ENCODE measurements at regions not wholly inside any gene's neighbourhood (a gene's known extent, or its start where the extent isn't known, plus 50 kb on each side); places are given as distances from the start of the nearest gene placed in this dataset.

DNA sequence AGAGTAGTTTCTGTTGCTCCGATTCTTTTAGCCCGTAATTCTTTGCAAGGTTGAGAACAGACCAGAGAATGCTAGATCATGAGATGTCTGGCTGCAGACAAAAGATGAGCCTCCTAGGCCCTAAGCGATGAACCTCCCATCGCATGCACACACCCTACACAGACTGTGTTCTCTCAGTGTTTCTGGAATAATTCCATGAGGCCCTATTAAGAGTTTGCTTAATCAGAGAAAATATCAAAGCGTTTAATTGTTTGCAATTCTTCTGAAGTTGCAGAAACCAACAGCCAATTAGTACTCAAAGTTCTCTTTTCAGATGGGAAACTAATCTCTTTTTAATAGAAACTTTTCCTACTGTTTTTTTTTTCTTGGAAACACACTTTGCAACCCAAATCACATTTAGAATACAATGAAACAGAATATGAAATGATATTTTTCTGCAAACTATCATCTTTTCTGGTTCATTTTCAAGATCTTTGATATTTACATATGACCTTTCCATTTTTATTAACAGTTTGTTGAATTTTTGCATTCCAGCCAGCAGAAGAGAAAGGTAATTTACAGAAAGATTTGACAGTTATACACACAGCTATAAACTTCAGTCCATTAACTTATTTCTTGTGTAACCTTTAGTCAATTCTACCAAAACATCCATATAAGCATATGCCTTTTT lies 1525.6 kb downstream of the ARAP2 start:
- DNase-seq, result no peak

DNA sequence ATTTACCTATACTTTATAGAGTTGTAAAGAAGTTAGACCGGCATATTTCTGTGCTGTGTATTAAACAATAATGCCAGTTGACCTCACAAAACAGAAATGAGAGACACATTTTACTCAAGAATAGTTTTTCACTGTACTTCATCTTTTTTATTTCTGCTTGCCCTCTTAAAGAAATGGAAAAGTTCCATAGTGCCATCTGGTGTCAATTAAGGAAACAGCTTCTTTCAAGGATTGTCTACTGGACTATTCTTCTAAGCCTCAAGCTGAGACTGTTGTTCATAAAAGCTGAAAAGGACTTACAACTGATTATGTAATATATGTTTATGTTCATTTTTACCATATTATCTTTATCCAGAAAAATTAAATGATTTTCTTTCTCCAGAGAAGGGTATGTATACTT lies 1523.7 kb downstream of the ARAP2 start:
- DNase-seq, result peak; percentile 29 to 73

DNA sequence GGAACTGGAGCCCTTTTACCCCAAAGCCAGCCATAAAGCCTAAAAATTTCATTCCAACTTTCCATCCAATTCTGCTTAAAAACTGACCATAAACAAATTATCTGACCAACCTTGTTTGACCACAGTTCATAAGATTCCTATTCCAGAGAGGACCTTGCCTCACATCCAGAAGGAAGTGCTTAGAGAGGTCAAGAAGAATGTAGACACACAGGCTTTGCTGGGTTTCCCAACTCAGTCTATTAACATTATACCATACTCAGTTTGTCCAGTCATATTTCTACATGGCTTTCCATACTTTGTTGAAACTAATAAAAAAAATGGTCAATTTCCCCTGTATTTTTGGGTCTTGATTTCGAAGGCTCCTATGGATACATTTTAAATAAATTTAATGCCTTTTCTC lies 1522.5 kb downstream of the ARAP2 start:
- DNase-seq, result no peak

DNA sequence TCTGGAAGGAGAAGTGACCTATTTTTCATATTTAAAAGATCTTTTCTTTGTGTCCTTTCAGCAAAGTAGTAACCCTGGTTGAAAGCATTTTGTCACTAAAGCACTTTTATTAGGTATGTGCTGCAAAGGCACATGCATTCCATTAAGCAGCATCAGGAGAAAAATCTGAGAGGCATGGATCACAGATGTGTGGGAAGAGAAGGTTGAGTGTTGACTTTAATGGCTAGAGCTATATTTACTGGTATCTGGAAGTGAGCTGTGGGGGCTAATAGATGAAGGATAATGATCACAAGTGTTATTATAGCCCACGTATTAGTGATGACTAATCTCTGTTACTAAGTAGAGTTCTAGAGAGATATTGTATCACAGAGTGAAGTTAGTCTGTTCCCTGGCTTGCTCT lies 1520.7 kb downstream of the ARAP2 start:
- DNase-seq, result no peak

DNA sequence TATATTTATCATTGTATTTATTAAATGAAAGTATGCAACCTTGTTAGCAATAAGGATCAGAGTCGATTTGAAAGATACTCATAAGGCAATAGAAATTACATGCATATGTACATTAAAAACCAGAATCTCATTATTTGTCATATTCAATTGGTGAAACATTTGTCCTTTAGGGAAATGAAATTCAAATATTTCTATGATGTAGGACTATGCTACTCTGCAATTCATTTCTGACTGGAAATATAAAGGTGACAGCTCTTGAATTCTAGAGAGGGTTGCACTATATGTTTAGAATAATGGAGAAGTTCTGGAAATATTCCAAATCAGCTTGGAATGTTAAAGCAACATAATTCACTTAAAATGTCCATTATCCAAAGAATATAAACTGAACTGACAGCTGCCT lies 1519.8 kb downstream of the ARAP2 start:
- DNase-seq, result no peak

DNA sequence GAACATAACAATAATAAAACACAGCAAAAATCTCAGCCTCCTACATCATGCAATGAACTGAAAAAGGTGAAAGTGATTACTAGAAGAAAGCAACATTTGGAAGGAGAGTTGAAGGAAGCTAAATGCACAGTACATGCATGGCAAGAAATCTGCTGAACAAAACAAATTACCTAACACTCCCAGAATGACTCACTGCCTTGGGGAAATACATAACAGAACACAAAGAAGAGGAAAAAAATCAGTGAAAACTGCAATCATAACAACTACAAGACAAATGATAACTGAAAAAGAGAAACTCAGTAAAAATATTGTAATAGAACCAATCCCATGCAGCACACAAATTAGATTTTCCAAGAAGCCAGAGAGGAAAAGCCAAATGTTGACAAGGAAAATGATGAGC lies 1513.2 kb downstream of the ARAP2 start:
- DNase-seq, result no peak

DNA sequence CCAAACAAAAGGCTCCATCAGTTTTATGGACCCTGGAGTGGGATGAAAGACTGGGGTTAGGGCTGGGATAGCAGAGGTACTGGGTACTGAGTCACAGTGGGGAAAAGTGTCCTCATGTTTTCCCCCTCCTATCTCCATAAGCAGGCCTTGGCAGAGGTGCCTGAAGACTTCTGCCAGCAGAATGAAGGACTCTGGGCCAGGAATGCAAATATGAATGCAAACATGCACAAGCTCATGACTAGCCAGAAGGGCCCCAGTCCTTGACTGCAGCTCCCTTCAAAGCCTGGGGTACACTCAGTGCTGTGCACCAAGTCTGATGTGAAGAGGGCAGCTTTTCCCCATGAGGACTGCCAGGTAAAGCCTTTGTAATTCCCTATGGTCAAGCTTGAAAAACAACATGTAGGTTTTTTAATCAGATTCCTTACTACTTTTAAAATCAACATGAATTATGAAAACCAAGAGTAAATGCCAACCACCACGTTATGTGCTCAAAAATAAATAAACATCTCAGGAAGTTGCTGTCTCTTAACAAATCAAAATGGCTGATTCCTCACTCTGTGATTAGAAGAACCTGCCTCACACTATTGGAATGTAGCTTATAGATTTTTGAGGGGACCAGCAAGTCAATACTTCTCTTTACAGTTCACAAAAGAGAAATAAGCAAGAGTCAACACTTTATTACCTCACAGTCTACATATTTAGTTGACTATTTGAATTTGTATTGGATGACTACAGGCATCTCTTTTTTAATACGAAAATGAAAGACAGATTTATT lies 1512.0 kb downstream of the ARAP2 start:
- peak; percentile 18 to 84 for DNase-seq

DNA sequence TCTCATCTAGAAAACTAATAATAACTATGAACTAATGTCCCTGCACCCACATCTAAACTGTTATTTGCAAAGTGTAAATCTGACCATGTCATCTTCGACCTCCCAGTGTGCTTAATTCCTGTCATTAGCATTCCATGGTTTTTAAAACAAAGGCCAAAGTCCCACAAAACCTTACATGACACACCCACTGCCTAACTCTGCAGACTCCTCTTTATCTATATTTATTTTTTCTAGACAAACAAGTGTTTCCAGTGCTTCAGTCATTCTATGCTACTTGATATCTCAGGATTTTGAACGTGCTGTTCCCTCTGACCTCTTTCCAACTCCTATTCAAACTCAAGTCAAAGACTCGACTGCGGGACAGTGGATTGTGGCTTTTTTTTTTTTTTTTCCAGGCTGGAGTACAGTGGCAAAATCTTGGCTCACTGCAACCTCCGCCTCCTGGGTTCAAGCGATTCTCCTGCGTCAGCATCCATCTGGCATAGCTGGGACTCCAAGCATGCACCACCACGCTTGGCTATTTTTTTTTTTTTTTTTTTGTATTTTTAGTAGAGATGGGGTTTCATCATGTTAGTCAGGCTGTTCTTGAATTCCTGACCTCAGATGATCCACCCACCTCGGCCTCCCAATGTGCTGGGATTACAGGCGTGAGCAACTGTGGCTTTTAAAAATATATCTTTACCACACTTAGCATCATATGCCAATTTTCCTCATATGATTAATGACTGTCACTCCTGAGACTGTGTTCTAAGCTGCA lies 1511.0 kb downstream of the ARAP2 start:
- DNase-seq, result peak; percentile 67 to 84

DNA sequence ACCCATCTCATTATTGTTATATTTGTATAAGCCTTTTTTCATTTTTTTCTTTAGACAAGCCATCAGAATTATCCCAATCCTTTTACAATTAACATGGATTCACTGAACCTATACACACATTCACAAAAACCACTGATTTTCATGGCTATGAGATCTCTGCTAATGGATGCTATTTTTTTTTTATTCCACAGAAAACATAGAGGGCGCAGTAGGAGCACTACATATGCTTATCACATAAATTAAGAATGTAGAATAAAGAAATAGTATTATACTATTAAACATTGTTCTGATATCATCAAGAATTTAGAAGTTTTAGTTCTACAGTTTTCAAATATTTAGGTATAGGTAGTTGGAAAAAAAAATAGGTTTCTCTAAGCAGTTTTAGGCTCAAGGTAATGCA lies 1477.4 kb downstream of the ARAP2 start:
- DNase-seq, result peak in 1 of 2 experiments; percentile 4

DNA sequence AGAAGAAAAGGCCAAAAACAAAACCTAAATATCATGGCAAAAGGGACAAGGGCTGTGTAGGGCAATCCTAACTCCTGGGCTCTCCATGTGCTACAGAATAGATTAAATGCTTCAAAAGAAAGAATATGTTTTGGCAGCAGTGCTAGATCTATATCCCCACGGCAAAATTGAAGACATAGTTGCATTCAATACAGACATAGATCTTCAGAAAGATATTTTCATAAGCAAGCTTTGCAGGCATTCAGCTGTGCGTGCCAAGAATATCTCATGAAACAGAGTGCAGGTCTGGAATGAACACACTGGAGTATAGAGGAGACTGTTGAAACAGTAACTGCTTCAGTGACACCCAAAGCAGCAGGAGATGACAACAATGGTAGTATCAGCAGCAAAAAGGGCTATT lies 1476.9 kb downstream of the ARAP2 start:
- peak in 1 of 2 experiments; percentile 45 for DNase-seq

DNA sequence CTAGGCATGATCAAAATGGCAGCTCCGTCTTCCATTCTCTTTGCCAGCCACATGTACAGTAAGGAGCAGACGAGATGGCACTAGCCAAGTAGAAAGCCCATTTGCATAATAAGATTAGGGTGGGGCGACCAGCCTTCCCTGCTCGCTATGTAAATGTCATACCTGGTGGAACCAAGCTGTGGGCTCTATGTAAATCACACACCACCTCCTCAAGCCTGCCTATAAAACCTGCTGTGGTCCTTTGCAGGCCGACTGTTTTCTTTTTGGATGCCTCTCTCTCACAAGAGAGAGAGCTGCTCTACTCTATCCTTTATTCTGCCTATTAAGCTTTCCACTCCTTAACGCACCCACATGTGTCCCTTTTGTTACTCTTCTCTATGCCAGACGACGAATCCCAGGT lies 1472.7 kb downstream of the ARAP2 start:
- DNase-seq, result no peak

DNA sequence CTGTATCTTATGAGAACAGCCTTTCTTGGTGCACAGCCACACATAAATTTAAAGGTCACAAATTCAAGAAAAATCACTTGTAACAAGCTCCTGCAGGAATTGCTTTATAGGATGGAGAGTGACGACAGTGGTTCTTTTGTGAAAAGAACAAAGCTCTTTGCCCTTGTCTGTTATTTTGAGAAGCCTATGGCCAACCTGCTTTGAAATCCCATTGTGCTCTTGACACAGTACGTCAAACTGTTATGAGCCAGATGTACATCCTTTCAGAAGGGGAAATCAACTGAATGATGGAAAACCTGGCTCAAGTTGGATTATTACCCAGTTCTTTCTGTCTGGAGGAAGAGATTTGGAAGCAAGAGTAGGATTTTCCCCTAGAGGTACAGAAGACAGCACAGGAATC lies 1454.2 kb downstream of the ARAP2 start:
- DNase-seq, result peak in 1 of 2 experiments; percentile 39

DNA sequence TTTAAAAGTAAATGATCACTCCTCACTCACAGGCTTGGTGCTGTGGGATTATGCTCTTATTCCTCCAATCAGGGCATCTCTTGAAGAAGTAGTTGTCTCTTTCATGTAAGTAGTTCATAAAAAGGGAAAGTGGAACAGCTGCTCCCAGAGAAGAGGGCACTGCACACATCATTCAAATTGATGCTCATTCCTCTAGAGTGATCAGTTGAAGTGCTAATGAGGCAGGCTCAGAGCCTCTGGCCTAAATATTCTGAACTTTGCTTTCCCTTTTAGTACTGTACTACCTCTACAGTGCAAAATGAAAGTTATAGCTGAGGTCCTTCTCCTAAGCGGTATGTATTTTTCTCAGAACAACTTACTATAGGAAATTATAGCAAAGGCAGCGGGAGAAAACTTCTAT lies 1453.1 kb downstream of the ARAP2 start:
- DNase-seq, result no peak

DNA sequence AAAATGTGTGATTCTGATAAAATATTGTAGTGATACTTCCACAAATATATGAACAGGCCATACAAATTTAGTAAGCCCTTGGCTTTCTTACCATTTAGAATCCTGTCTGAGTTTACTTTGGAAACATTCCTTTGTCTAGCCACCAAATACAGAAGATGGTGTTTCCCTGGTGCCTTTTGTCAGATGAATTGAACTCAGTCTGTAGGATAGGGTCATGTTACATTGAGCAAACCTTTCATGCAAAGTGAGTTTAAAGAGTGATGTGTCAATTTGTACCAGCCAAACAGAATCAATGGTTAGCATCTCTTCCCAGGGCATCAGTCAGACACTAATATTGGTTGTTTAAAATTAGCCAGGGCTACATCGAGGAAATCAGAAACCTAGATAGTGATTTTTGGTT lies 1443.4 kb downstream of the ARAP2 start:
- DNase-seq, result no peak

DNA sequence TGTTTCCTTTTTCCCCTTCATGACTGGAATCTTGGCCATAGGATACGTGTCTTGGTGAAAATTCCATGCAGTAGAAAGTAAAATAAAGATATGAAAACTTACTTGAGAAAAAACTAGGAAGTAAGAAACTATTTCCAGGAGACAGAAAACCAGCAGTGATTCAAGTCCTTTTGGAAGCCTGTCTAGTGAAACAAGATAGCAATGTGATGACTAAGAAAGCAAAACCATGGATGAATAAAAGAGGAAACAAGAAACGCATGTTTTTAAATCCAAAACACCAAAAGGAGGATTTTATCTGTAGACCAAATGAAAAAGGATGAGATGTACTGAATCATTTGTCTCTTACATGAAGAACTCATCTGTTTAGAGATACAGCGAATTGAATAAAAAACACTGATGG lies 1430.0 kb downstream of the ARAP2 start:
- no peak for DNase-seq

DNA sequence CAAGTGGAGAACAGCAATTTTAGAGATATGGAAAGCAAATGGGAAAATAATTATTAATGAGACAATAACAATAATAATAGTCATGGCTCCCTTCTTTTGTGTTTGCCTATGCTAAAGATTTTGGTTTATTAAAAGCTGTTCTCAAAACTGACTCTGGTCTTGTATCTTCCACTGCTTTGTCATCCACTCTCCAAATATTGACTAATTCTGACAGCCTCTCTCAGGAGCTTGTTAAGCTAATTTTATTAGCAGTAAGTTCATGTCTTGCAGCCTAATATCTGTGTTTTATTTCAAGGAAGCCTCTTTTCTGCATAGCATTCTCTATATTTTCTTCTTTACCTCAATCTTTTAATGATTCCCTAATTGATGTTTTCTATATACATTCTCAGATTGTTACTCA lies 1419.8 kb downstream of the ARAP2 start:
- no peak for DNase-seq

DNA sequence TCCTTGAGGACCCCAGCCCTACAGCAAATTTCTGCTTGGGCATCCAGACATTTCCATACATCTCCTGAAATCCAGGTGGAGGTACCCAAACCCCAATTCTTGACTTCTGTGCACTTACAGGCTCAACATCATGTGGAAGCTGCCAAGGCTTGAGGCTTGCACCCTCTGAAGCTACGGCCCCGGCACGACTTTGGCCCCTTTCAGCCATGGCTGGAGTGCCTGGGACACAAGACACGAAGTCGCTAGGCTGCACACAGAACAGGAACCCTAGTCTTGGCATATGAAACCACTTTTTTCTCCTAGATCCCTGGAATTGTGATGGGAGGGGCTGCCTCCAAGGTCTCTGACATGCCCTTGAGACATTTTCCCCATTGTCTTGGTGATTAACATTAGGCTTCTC lies 1417.7 kb downstream of the ARAP2 start:
- no peak for DNase-seq

DNA sequence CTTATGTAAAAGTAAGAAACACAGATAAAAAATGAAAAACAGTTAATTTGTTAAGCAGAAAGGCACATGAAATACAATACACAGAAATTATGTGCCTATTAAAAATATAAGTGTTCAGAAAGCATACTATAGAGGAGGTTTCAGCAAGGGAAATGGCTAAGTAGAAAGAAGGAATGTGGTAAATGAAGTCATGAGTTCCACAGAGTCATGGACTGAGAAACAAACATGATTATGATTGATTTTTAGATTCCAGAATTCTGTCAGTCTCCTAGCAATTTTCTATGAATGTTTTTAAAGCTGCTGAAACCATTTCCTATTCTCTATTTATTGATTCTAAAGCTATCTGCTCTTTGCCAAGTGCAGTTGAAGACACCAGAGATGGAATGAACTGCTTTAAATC lies 1398.4 kb downstream of the ARAP2 start:
- no peak for DNase-seq

DNA sequence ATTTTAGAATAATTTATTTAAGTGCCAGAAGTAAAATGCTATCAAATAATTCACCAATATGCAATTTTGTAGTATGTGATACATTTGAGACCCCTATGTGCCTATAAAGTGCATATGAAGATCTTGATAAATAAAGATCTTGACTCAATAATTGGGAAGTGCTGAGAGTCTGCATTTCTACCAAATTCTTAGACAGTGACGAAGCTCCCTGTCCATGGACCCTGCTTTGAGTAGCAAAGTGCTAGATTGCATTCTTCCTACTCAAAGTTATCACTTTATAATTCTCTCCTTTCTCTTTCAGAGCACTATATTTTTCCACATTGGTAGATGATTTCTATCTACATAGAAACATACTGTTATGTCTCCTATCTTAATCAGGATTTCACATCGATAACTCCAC lies 1393.9 kb downstream of the ARAP2 start:
- no peak for DNase-seq

DNA sequence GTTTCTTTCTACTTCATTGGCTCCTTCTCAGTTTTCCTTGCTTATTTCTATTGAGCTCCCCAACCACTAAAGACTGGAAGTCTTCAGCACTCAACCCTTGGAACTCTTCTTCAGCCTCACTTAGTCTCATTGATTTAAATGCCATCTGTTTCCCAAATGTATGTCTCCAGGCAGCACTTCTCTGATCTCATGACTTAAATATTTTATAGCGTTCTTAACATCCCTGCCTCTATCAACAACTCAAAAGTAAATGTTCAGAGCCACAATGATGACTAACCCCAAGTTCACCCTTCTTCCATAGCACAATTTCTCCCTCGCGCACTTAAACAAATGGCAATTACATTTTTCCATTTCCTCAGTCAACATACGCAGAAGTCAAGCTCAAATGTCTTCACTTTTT lies 1393.3 kb downstream of the ARAP2 start:
- DNase-seq, result no peak

DNA sequence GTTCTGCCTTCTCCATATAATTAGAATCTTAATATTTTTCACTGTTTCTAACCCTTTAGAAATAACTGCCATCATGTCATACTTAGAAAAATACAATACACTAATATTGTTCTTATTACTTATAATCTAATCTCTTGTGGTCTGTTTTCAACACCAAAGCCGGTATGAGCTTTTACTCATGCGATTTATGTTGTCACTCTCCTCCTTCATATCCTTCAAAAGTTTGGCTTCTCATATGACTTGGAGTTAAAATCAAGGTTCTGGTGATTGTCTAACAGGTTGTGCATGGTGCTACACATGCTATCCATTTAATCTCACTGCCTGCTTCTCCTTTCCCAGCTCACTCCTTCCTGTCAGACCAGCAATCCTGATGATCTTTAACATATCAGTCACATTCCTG lies 1392.9 kb downstream of the ARAP2 start:
- peak in 1 of 2 experiments; percentile 0 for DNase-seq

DNA sequence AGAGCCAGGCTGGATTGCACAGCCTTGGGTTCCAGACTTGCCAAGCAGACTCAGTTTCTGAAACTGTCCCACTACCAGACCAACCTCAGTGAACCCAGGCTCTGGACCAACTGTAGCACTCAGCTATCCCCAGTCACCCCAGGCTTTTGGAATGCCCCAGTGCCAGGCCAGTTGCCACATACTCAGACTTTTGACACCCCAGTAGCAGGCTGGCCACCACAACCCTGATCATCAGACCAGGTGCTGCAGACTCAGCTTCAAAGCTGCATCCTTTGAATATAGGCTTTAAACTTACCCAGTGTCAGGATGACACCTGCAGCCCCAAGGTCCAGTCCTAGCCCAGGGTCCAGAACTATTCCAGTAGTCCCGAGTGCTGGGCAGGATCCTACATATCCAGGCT lies 1389.9 kb downstream of the ARAP2 start:
- DNase-seq, result no peak

DNA sequence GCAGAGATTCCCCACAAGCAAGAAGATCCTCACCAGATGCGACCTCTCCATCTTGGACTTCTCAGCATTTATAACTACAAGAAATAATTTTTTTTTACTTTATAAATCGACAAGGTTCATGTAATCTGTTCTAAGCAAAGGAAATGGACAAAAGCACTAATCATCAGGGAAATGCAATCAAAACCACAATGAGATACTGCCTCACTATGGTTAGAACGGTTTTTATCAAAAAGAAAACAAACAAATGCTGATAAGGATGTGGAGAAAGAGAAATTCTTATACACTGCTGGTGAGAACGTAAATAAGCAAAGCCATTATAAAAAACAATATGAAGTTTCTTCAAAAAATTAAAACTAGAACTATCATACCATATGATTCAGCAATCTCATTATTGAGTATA lies 1382.6 kb downstream of the ARAP2 start:
- no peak for DNase-seq

DNA sequence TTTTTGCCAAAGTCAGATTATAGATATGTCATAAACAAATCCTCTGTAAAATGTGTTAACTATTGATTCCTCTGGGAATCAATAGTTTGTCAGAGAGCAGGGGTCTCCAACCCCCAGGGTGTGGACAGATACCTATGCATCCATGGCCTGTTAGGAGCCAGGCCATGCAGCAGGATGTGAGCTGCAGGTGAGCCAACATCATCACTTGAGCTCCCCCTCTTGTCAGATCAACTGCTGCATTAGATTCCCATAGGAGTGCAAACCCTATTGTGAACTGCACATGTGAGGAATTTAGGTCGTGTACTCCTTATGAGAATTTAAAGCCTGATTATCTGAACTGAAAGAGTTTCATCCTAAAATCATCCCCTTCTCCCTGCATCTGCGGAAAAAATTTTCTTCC lies 1365.4 kb downstream of the ARAP2 start:
- no peak for DNase-seq

Data from NCI-H446 (cell line).